Tibial nerve (tissue), 4 donors: ENCODE measurements at regions not wholly inside any gene's neighbourhood (a gene's known extent, or its start where the extent isn't known, plus 50 kb on each side); places are given as distances from the start of the nearest gene placed in this dataset.
"Not testable (repeated sequence)": the region's sequence is repeated elsewhere in the genome, so short reads cannot be mapped to it uniquely, and the experiment has no call there.

Experiments used
- DNase-seq, 2 donors: peaks; one replicate each; pipeline ENCODE4 v3.0.0-alpha.2; 2019; ENCODE audit warnings: low spot score in 2 of 2
- H3K27ac ChIP-seq, 4 donors: fragments of 200-600 bp; sonication (generic) in 3 of 4; one replicate each; pipeline ENCODE4 v1.5.1; 2017 to 2019; ENCODE audit warnings: mild to moderate bottlenecking in 1 of 4
- H3K27me3 ChIP-seq, 2 donors: fragments of 200-600 bp; sonication (generic) in 1 of 2; one replicate each; pipeline versions ENCODE4 v1.5.1 to v1.6.0; 2017 to 2019
- H3K36me3 ChIP-seq, 3 donors: fragments of 200-600 bp; sonication (generic); one replicate each; pipeline ENCODE4 v1.5.1; 2018 to 2019
- H3K4me1 ChIP-seq, 4 donors: fragments of 200-600 bp; sonication (generic) in 3 of 4; one replicate each; pipeline ENCODE4 v1.5.1; 2017 to 2019
- H3K4me3 ChIP-seq, 4 donors: fragments of 200-600 bp; sonication (generic) in 3 of 4; one replicate each; pipeline ENCODE4 v1.5.1; 2017 to 2019; ENCODE audit warnings: mild to moderate bottlenecking in 1 of 4, moderate library complexity in 1 of 4
- H3K9me3 ChIP-seq, 4 donors: fragments of 200-600 bp; sonication (generic) in 3 of 4; one replicate each; pipeline ENCODE4 v1.5.1; 2017 to 2019
- EP300 ChIP-seq, 2 donors: sonication (generic); formaldehyde crosslinking; IDR thresholded peaks; one replicate each; pipeline ENCODE4 v1.6.1; 2017; ENCODE audit warnings: antibody characterized with exemption in 2 of 2, mild to moderate bottlenecking in 1 of 2
- POLR2A ChIP-seq, 2 donors: fragments of 450-650 bp; IDR thresholded peaks; one replicate each; pipeline ENCODE4 v1.6.1; 2017; ENCODE audit warnings: antibody characterized with exemption in 2 of 2, mild to moderate bottlenecking in 2 of 2, moderate library complexity in 2 of 2
- WGBS, 2 donors: methylation state at CpG; one replicate each; pipeline ENCODE4 v1.1.5; 2018; 5-methylcytosine and 5-hydroxymethylcytosine counted together
- TF ChIP-seq, protein P1 (sequence below), 5 experiments: fragments of 200-600 bp in 3 of 5; fragments of 450-650 bp in 2 of 5; sonication (generic) in 3 of 5; IDR thresholded peaks; one replicate each; pipeline ENCODE4 v1.5.1; 2016 to 2019; ENCODE audit warnings: antibody characterized with exemption in 5 of 5, mild to moderate bottlenecking in 3 of 5, moderate library complexity in 2 of 5

DNA sequence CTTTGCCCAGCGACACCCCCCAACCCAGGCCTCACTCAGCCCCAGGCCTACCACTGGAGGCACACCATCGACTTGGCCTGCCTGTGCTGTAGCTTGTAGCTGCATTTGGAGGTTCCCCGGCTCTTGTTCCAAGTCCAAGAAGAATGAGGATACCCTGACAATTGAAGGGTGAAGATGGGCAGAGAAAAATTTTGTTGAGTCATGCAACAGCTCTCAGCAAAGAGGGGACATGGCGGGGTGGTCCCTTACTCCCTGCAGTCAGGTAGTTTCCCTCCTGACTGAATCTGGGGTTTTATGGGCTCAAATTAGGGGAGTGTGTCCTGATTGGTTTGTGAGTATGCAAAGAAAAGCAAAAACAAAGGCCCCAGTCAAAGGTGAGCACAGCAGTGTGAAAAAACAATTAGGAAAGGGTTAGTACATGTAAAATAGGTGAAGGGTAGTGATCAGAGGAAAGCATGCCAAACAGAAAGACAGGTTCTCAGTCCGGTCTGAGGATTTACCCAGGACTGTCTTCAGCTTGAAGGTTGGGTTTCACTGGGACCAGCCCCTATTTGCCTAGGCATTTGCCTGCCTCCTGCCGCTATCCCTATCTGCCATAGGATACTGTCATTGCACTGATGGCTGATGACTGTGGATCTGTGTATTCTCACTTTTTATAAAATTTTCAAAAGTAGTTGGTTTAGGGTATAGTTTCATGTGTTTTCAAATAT is 316.4 kb upstream of the RND3 start:
- no peaks in the 10 kb centered on the region for H3K9me3 ChIP-seq
- H3K27me3 ChIP-seq: no peaks in the 10 kb centered on the region
- H3K4me3 ChIP-seq: no peak overlapping the region
- H3K36me3 ChIP-seq: no peaks in the 10 kb centered on the region
- peaks cover 0 to 3% (median 0%) of the 10 kb centered on the region in 4 donors for H3K4me1 ChIP-seq
- 77 to 80% methylated on average over 6 of the region's 6 CpGs for WGBS, 2 donors
- no peak overlapping the region for H3K27ac ChIP-seq
- TF ChIP-seq EP300 (IDR thresholded peaks at IDR 0.05) (no peak), POLR2A (IDR thresholded peaks at IDR 0.05) (no peak)
- TF ChIP-seq, protein P1, sequence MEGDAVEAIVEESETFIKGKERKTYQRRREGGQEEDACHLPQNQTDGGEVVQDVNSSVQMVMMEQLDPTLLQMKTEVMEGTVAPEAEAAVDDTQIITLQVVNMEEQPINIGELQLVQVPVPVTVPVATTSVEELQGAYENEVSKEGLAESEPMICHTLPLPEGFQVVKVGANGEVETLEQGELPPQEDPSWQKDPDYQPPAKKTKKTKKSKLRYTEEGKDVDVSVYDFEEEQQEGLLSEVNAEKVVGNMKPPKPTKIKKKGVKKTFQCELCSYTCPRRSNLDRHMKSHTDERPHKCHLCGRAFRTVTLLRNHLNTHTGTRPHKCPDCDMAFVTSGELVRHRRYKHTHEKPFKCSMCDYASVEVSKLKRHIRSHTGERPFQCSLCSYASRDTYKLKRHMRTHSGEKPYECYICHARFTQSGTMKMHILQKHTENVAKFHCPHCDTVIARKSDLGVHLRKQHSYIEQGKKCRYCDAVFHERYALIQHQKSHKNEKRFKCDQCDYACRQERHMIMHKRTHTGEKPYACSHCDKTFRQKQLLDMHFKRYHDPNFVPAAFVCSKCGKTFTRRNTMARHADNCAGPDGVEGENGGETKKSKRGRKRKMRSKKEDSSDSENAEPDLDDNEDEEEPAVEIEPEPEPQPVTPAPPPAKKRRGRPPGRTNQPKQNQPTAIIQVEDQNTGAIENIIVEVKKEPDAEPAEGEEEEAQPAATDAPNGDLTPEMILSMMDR (IDR thresholded peaks at IDR 0.05): no peak
- DNase-seq: no peak

DNA sequence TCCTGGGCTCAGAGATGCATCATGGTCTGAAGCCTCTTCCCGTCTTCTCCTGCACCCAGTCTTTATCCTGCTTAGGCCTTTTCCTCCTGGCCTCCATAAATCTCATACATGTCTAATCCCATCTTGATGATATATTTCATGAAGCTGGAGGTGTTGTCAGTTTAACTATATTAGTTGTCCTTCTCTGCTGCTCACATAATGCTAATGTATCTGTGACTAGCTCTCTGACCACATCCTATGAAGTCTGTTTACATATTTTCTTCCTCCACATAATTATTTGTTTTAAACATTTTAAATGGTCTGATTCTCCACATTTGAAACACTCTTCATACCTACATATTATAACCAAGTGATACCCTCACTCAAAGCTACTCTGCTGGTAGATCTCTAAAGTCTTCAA is 315.2 kb upstream of the RND3 start:
- no peaks in the 10 kb centered on the region for H3K36me3 ChIP-seq
- DNase-seq: no peak
- no peak overlapping the region for H3K4me3 ChIP-seq
- no peak for TF ChIP-seq POLR2A (IDR thresholded peaks at IDR 0.05)
- TF ChIP-seq, protein P1 (IDR thresholded peaks at IDR 0.05): no peak
- TF ChIP-seq EP300 (IDR thresholded peaks at IDR 0.05): no peak
- WGBS, 2 donors: 98 to 100% methylated on average over 1 of the region's 1 CpG
- no peaks in the 10 kb centered on the region for H3K27me3 ChIP-seq
- H3K27ac ChIP-seq: no peak overlapping the region
- no peaks in the 10 kb centered on the region for H3K9me3 ChIP-seq
- peaks cover 0 to 3% (median 0%) of the 10 kb centered on the region in 4 donors for H3K4me1 ChIP-seq

DNA sequence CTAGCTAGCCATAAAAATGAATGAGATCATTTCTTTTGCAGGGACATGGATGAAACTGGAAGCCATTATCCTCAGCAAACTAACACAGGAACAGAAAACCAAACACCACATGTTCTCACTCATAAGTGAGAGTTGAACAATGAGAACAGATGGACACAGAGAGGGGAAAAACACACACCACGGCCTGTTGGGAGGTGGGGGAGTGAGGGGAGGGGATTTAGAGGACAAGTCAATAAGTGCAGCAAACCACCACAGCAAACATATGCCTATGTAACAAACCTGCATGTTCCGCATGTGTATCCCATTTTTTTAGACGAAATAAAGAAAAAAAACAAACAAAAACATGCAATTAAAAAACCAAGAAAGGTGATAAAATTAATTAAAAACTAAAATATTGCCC is 308.8 kb upstream of the RND3 start:
- WGBS, 2 donors: 75% methylated on average over 3 of the region's 3 CpGs
- not testable (repeated sequence) for H3K36me3 ChIP-seq, DNase-seq, H3K27me3 ChIP-seq, H3K4me1 ChIP-seq, H3K4me3 ChIP-seq, H3K27ac ChIP-seq
- peaks cover 0 to 16% (median 0%) of the 10 kb centered on the region in 4 donors for H3K9me3 ChIP-seq

DNA sequence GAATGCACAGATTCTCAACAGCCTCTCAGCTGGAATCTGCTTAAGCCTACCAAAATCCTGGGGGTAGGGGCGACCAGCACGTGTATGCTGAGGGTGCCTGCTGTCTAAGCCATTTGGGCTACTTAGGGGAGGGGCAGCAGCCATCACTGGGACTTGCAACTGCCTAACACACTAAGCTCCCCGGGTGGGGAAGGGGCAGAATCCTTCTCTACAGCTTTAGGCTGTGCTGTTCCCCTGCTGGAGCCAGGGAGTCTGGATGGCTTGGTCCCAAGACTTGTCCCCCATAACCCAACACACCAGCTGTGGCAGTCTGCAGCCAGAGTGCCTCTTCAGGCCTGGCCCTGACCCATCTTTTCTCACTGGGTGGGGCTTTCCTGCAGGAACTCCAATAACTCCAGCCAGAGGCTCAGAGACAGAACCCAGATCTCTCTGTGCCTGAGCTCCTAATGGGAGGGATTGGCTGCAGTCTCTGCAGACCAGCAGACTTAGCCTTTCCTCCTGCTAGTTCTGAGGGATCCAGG is 305.4 kb upstream of the RND3 start:
- H3K27me3 ChIP-seq: no peaks in the 10 kb centered on the region
- peaks cover 0 to 23% (median 9%) of the 10 kb centered on the region in 4 donors for H3K4me1 ChIP-seq
- H3K36me3 ChIP-seq: no peaks in the 10 kb centered on the region
- no peak overlapping the region for H3K4me3 ChIP-seq
- H3K27ac ChIP-seq: no peak overlapping the region
- no peak for DNase-seq
- 95 to 100% methylated on average over 1 to 3 of the region's 3 CpGs for WGBS, 2 donors
- peaks cover 0 to 16% (median 2%) of the 10 kb centered on the region in 4 donors for H3K9me3 ChIP-seq
- TF ChIP-seq EP300 (IDR thresholded peaks at IDR 0.05) (no peak), POLR2A (IDR thresholded peaks at IDR 0.05) (no peak)
- TF ChIP-seq, protein P1 (IDR thresholded peaks at IDR 0.05): no peak

DNA sequence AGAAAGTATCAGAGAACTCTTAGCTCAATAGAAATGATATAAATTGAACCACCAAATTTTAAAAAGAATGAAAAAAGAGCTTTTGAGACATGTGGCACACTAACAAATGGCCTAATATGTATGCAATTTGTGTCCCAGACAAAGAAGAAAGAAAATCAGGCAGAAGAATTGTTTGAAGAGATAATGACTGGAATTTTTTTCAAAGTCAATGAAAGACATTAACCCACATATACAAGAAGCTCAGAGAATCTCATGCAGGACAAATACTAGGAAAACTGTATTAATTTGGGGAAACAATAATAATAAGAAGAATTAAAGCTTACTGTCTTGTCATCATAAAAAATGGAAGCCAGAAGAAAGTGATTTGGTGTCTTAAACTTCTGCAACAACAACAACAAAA is 304.1 kb upstream of the RND3 start:
- peaks cover 0 to 16% (median 2%) of the 10 kb centered on the region in 4 donors for H3K9me3 ChIP-seq
- TF ChIP-seq, protein P1 (IDR thresholded peaks at IDR 0.05): no peak
- TF ChIP-seq POLR2A (IDR thresholded peaks at IDR 0.05) (no peak), EP300 (IDR thresholded peaks at IDR 0.05) (no peak)

More for the DNA sequence above, 304.1 kb upstream of the RND3 start:
- DNase-seq: no peak
- H3K27ac ChIP-seq: no peak overlapping the region
- no peak overlapping the region for H3K4me3 ChIP-seq
- no peaks in the 10 kb centered on the region for H3K27me3 ChIP-seq
- H3K36me3 ChIP-seq: no peaks in the 10 kb centered on the region
- H3K4me1 ChIP-seq: peaks cover 0 to 35% (median 12%) of the 10 kb centered on the region in 4 donors
